GM12878 (cell line): ENCODE measurements at regions not wholly inside any gene's neighbourhood (a gene's known extent, or its start where the extent isn't known, plus 50 kb on each side); places are given as distances from the start of the nearest gene placed in this dataset.

ENCODE experiments used
- ATAC-seq: fragments of 200-7000 bp; cut with Tn5 transposase; 3 replicates; pipeline ENCODE4 v1.9.1; 2020; ENCODE audit warnings: mild to moderate bottlenecking, moderate library complexity
- BruUV-seq: library from RNA; stranded (reverse); fragments of 400-500 nt; replicated peaks from 2 replicates; lab custom pipeline; 2021; lab: Mats Ljungman, UMichigan
- CTCF ChIA-PET: fragments of 300-600 bp; sonication (Branson Sonifier 250); formaldehyde crosslinking; extraction: SDS; loops from one replicate; lab custom pipeline; 2021; ENCODE audit warnings: inconsistent platforms; lab: Yijun Ruan, JAX
- POLR2A ChIA-PET: fragments of 350-600 bp; formaldehyde crosslinking; extraction: SDS; loops from one replicate; lab custom pipeline; 2021; ENCODE audit warnings: inconsistent platforms; lab: Charles Lee
- RAD21 ChIA-PET: fragments of 300-600 bp; sonication (Branson Sonifier 250); formaldehyde crosslinking; loops from one replicate; lab custom pipeline; 2023; ENCODE audit warnings: antibody characterized with exemption; ENCODE audit not compliant: unreplicated experiment; lab: Charles Lee
- SMC1A ChIA-PET: fragments of 300-600 bp; sonication (Branson Sonifier 250); formaldehyde crosslinking; loops from one replicate; lab custom pipeline; 2023; ENCODE audit not compliant: unreplicated experiment, uncharacterized antibody; lab: Charles Lee
- DNase-seq: peaks from one replicate; pipeline ENCODE4 v3.0.0-alpha.2; 2011; ENCODE audit warnings: low read depth, low spot score
- FAIRE-seq: peaks from 3 replicates; lab custom pipeline; 2011; peaks lifted over from hg19 to GRCh38; lab: Jason Lieb, UNC
- H2AFZ ChIP-seq: 2 replicates; pipeline ENCODE4 v1.6.0; 2011; ENCODE audit warnings: low read depth, low read length, control low read depth; ENCODE audit not compliant: control insufficient read depth
- H3K27ac ChIP-seq: 2 replicates; pipeline ENCODE4 v1.5.1; 2011; ENCODE audit warnings: control low read depth; ENCODE audit not compliant: control insufficient read depth, insufficient read depth
- H3K27me3 ChIP-seq, 2 experiments: replicated peaks in 1 of 2; 2 replicates each; pipeline versions ENCODE4 v1.6.0 to v1.6.1; 2011; ENCODE audit warnings: low read length in 1 of 2; ENCODE audit not compliant: control insufficient read depth in 2 of 2, insufficient read depth in 2 of 2
- H3K36me3 ChIP-seq, 2 experiments: 2 replicates each; pipeline ENCODE4 v1.5.1; 2011; ENCODE audit warnings: low read length in 1 of 2; ENCODE audit not compliant: control insufficient read depth in 2 of 2, insufficient read depth in 2 of 2
- H3K4me1 ChIP-seq: 2 replicates; pipeline ENCODE4 v1.6.1; 2011; ENCODE audit warnings: mild to moderate bottlenecking, low read length, moderate library complexity, mixed read lengths; ENCODE audit not compliant: control insufficient read depth, insufficient read depth
- H3K4me2 ChIP-seq: 2 replicates; pipeline ENCODE4 v1.6.0; 2011; ENCODE audit warnings: control low read depth; ENCODE audit not compliant: control insufficient read depth, insufficient read depth
- H3K4me3 ChIP-seq: fragments of 200-600 bp; sonication (generic); 2 replicates; pipeline ENCODE4 v1.5.1; 2016
- H3K79me2 ChIP-seq: 2 replicates; pipeline ENCODE4 v1.6.0; 2011; ENCODE audit warnings: low read length; ENCODE audit not compliant: control insufficient read depth, insufficient read depth
- H3K9ac ChIP-seq: 2 replicates; pipeline ENCODE4 v1.8.0; 2011; ENCODE audit warnings: low read length, control low read depth, mixed read lengths; ENCODE audit not compliant: control insufficient read depth, insufficient read depth
- H3K9me3 ChIP-seq: replicated peaks from 3 replicates; pipeline ENCODE4 v1.5.1; 2011; ENCODE audit warnings: mild to moderate bottlenecking, low read length; ENCODE audit not compliant: control insufficient read depth, insufficient read depth
- H4K20me1 ChIP-seq: 2 replicates; pipeline ENCODE4 v1.6.0; 2011; ENCODE audit not compliant: control insufficient read depth, insufficient read depth
- CHD4 ChIP-seq: fragments of 200-600 bp; sonication (generic); IDR thresholded peaks from 2 replicates; pipeline ENCODE4 v1.6.1; 2016; ENCODE audit warnings: mild to moderate bottlenecking
- HDAC6 ChIP-seq: fragments of 200-600 bp; sonication (generic); IDR thresholded peaks from one replicate; pipeline ENCODE4 v1.8.0; 2017; ENCODE audit warnings: antibody characterized with exemption; ENCODE audit not compliant: unreplicated experiment
- JUND ChIP-seq: IDR thresholded peaks from 2 replicates; pipeline ENCODE4 v1.6.1; 2012; ENCODE audit warnings: low read depth, mild to moderate bottlenecking, low read length, improper control_type of control experiment, moderate library complexity
- NFYA ChIP-seq: IDR thresholded peaks from 2 replicates; pipeline ENCODE4 v1.6.1; 2011; ENCODE audit warnings: low read depth, mild to moderate bottlenecking, low read length, improper control_type of control experiment, borderline replicate concordance
- NR2C1 ChIP-seq: fragments of 450-650 bp; IDR thresholded peaks from 2 replicates; pipeline ENCODE4 v1.6.1; 2017; ENCODE audit warnings: antibody characterized with exemption, mild to moderate bottlenecking, moderate library complexity
- POU2F2 ChIP-seq: IDR thresholded peaks from 3 replicates; pipeline ENCODE4 v1.6.1; 2011; ENCODE audit warnings: low read depth, mild to moderate bottlenecking, low read length, borderline replicate concordance
- RAD21 ChIP-seq: IDR thresholded peaks from 2 replicates; pipeline ENCODE4 v1.6.1; 2011; ENCODE audit warnings: mild to moderate bottlenecking, low read depth, low read length, moderate library complexity; ENCODE audit not compliant: insufficient read depth
- YBX1 ChIP-seq: fragments of 450-650 bp; IDR thresholded peaks from 2 replicates; pipeline ENCODE4 v1.6.1; 2016; ENCODE audit warnings: antibody characterized with exemption
- ZNF622 ChIP-seq: fragments of 450-650 bp; IDR thresholded peaks from 2 replicates; pipeline ENCODE4 v1.6.1; 2017; ENCODE audit warnings: mild to moderate bottlenecking, inconsistent platforms
- WGBS: methylation state at CpG from one replicate; pipeline ENCODE4 v1.1.6; 2016; ENCODE audit warnings: low lambda C conversion rate; ENCODE audit not compliant: insufficient replicate concordance, insufficient coverage; ENCODE audit errors: missing lambda C conversion rate; 5-methylcytosine and 5-hydroxymethylcytosine counted together
- in situ Hi-C: fragments of 300-500 bp; cut with MboI; formaldehyde crosslinking; loops from 9 replicates; pipeline ENCODE4 v1.14.3; 2018; ENCODE audit warnings: mixed read lengths
- intact Hi-C: fragments of 100-400 bp; cut with micrococcal nuclease; formaldehyde crosslinking; loops from one replicate; pipeline ENCODE4 v1.14.2; 2022; ENCODE audit not compliant: unreplicated experiment
- TF ChIP-seq, protein P1 (sequence below), 3 experiments: IDR thresholded peaks in 2 of 3; conservative IDR thresholded peaks in 1 of 3; 2 replicates each; pipeline ENCODE4 v1.5.1; 2011; ENCODE audit warnings: low read depth in 3 of 3, low read length in 3 of 3, mild to moderate bottlenecking in 3 of 3, control low read depth in 2 of 3, moderate library complexity in 2 of 3, inconsistent platforms in 1 of 3, mixed read lengths in 1 of 3; ENCODE audit not compliant: control insufficient read depth in 2 of 3, insufficient read depth in 1 of 3; ENCODE audit errors: extremely low read depth in 1 of 3
- TF ChIP-seq, protein P2 (sequence below): IDR thresholded peaks from 2 replicates; pipeline ENCODE4 v1.6.1; 2012; ENCODE audit warnings: low read length, inconsistent platforms

DNA sequence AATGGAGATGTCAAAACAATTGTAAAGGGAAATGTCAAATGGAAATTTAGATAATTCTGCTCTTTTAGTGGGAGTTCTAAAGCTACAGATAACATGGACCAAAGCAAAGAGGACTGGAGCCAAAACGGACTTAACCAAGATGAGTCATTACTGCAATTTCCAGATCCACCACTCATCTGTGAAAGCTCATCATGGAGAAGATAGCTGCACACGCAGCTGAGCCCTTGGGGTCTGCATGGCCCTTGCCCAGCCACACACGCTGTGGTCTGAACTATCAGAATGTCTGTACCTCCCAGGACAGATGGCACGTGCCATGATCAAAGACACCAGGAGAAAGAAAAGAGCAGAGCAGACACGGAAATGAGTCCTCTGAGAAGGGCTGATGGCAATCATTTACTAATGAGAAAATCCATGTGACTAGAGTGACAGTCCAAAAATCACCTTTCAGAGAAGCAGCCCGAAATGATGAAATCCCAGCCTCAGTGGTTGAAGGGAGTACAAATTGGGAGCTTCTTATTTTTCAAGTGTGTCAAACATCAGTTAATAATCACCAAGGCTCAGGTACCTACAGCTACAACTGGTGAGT, 177.9 kb upstream of the MGMT start:
- no peak overlapping the region for H3K27ac ChIP-seq
- no peak for DNase-seq
- H4K20me1 ChIP-seq: no peaks in the 10 kb centered on the region
- no peaks in the 10 kb centered on the region for H3K27me3 ChIP-seq
- no peak for ATAC-seq
- H3K4me2 ChIP-seq: no peak overlapping the region
- WGBS: 2% methylated on average over 6 of the region's 6 CpGs
- no peak overlapping the region for H3K4me3 ChIP-seq
- no peak overlapping the region for H3K9ac ChIP-seq
- TF ChIP-seq HDAC6: no peak
- TF ChIP-seq JUND: no peak
- no peak for TF ChIP-seq RAD21
- no peak for TF ChIP-seq ZNF622
- TF ChIP-seq NR2C1: no peak
- no peak for TF ChIP-seq CHD4
- TF ChIP-seq, protein P1, sequence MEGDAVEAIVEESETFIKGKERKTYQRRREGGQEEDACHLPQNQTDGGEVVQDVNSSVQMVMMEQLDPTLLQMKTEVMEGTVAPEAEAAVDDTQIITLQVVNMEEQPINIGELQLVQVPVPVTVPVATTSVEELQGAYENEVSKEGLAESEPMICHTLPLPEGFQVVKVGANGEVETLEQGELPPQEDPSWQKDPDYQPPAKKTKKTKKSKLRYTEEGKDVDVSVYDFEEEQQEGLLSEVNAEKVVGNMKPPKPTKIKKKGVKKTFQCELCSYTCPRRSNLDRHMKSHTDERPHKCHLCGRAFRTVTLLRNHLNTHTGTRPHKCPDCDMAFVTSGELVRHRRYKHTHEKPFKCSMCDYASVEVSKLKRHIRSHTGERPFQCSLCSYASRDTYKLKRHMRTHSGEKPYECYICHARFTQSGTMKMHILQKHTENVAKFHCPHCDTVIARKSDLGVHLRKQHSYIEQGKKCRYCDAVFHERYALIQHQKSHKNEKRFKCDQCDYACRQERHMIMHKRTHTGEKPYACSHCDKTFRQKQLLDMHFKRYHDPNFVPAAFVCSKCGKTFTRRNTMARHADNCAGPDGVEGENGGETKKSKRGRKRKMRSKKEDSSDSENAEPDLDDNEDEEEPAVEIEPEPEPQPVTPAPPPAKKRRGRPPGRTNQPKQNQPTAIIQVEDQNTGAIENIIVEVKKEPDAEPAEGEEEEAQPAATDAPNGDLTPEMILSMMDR (IDR thresholded peaks at IDR 0.05 in 2 of 3, conservative IDR thresholded peaks at IDR 0.05 in 1 of 3; ENCODE audit: control insufficient read depth in 2 of 3, extremely low read depth in 1 of 3, insufficient read depth in 1 of 3, low read depth in 3 of 3, low read length in 3 of 3): no peak
- TF ChIP-seq YBX1: no peak
- TF ChIP-seq, protein P2, sequence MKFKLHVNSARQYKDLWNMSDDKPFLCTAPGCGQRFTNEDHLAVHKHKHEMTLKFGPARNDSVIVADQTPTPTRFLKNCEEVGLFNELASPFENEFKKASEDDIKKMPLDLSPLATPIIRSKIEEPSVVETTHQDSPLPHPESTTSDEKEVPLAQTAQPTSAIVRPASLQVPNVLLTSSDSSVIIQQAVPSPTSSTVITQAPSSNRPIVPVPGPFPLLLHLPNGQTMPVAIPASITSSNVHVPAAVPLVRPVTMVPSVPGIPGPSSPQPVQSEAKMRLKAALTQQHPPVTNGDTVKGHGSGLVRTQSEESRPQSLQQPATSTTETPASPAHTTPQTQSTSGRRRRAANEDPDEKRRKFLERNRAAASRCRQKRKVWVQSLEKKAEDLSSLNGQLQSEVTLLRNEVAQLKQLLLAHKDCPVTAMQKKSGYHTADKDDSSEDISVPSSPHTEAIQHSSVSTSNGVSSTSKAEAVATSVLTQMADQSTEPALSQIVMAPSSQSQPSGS: no peak
- TF ChIP-seq POU2F2: no peak
- no peak for TF ChIP-seq NFYA
- TF ChIP-seq, all 136 proteins: peak for 0
- in situ Hi-C loops: no loop called here
- SMC1A ChIA-PET: no interaction called here
- no peaks in the 10 kb centered on the region for H3K9me3 ChIP-seq
- H2AFZ ChIP-seq: no peak overlapping the region
- CTCF ChIA-PET: no interaction called here
- no peak for FAIRE-seq
- no peaks in the 10 kb centered on the region for H3K4me1 ChIP-seq
- no peaks in the 10 kb centered on the region for H3K79me2 ChIP-seq
- H3K36me3 ChIP-seq: no peaks in the 10 kb centered on the region
- BruUV-seq: no TSS peak
- RAD21 ChIA-PET: no interaction called here
- intact Hi-C loops: no loop called here
- POLR2A ChIA-PET: no interaction called here
